NCI-H187 (cell line): ENCODE measurements at regions not wholly inside any gene's neighbourhood (a gene's known extent, or its start where the extent isn't known, plus 50 kb on each side); places are given as distances from the start of the nearest gene placed in this dataset.
"Not testable (repeated sequence)": the region's sequence is repeated elsewhere in the genome, so short reads cannot be mapped to it uniquely, and the experiment has no call there.

Experiments used
- DNase-seq, 2 experiments: peaks; one replicate each; lab custom pipeline; 2025; lab: John Stamatoyannopoulos, UW

DNA sequence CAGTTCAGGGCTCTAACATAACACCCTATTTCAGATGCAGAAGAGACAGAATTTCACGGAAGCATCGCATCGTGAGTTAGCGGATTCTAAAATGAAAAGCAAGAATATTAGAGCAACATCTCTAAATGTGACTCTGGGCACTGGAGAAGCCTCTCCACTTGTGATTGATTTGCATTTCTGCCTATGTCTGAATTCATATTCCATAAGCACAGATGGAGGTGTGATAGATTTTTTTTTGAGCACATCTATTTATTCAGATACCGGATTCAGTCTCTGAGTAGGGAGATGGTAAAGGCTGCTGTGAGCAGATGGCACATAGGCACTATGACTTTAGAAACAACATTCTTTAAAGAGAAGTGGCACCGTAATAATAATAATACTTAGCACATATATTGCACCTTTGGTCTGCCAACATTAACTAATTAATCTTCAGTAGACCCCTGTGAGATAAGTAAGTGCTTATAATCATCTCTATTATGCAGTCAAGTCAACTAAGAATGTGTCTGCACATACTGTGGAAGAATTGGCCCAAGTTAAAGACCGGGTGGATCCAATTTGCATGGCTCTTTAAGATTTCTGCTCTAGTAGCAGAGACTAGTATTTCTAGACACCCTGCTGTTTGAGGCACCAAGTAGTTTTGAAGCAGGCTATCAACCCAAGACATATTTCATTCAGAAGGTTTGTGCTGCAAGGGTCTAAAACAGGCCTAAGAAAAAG lies 685.0 kb downstream of the CETN3 start:
- no peak for DNase-seq

DNA sequence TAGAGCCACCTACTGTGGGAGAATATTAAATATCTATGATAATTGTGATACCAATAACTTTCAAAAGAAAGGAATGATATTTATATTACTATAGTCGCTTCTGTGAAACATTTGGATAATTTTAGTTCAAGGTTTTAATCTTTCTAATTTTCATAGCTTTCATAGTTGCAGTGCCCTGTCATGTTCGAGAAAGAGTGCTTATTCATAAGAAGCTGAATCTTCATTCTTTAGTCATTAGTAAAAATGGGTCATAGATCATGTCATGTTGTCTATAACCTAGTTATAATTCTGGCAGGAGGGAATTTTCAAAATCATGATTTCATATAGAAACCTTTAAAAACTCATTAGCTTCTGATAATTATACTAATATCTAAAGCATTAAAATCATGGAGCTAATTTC lies 685.6 kb downstream of the CETN3 start:
- DNase-seq = no peak

DNA sequence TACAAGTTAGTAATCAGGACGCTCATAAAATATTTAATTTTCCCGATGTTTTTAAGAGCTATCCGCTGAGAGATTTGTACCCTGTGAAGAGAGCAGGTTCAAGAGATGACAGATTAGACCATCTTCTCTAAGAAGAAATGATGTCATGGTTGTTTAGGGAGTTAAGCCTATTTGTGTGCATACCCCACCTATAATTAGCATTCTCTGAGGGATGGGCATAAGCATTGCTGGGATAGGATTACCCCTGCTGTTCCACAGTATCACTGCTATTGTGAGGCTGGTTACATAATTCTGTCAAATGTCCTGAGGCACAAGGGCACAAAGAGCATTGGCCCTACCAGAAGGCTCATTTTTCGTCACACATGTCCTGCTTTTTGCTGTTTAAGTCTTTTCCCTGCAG lies 687.0 kb downstream of the CETN3 start:
- no peak for DNase-seq

DNA sequence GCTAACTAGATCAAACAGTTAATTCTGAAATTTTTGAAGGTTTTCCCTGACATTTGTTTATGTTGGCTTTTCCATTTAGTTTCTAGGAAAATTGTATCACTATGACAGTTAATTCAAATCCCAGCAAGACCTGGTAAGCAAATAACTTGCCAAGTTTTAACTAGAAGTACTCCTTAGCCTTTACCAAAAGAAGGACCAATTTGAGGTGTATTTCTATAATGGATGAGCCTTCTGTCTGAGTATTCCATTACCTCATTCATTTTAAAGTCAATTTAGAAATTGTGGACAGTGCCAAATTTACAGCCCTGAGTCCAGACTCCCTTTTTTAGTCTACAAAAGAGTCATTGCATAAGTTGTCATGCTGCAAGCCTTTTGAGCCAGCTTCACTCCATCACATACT lies 687.6 kb downstream of the CETN3 start:
- DNase-seq = no peak

DNA sequence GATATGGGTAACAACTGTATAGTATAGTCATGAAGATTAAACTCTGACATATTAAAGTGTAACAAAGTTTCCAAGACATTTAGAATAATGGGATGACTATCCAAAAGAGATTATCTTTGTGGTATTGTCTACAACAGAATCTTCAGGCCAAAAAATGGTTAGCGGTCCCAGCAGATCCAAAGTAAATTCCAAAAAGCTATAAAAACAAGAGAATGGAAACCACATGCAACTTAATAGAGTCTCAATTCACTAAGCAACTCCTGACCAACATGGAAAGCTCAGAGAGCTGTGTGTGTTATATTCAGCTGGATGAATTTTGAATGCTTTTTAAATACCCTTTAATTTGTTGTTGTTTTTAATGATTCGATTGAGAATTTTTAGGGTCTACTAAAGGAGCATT lies 688.2 kb downstream of the CETN3 start:
- DNase-seq = no peak

DNA sequence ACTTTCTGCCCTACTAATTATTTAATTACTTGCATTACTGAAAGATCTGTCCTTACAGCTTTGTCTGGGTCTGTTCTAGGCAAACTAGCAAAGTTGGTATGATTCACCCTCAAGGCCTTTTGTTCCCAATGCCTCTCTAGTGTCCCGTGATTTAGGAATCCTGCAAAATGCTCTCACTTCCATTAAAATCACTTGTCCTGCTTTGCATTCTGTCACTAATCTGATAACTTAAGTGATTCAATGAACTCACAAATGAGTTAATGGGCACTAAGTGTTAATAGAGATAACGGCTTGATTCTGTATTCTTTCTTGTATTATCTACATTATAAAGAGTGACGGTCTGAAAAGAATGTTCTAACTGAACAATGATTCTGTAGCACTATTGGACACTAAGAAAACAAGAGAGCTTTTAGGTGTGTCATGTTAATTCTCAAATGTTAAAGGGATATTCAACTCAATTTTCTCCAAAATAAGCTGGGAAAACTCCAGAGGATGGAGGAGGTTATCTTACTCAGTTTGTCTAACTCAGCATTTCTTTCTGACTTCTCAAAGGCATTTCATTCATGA lies 697.3 kb downstream of the CETN3 start:
- DNase-seq = no peak

DNA sequence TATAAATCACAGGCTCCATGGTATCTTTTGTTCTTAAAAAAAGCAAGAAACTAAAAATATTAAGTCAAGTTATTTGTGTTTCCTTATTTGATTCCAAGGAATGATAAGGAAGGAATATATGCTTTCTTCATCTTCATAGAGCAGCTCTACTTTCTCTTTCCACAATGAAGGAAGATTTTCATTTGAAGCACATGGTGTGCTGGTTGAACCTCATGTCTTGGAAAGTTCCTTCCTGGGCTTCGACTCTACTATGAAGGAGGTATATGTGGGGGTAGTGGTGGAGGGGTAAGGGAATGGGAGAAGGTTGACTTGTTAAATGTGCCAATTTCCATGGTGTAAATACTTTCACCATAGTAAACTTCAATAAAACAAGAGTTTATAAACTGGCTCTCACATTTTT lies 698.0 kb downstream of the CETN3 start:
- DNase-seq = no peak

DNA sequence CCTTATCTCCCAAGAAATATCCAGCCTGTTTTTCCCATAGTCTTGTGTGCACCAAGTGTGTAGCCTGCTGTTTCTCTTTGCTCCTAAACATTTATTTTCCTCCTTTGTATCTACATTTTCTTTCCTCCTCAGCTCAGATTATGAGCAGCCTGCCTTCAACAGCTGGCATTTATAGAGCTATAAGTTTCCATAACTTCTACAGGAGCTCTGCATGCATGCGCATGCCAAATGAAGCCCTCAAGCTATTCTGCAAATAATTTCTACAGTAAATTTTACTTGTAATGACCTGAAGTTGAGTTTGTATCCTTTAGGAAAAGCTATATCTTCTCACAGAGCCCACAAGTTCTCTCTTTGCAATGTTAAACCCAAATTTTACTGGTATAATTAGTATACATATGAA lies 699.5 kb downstream of the CETN3 start:
- no peak for DNase-seq

DNA sequence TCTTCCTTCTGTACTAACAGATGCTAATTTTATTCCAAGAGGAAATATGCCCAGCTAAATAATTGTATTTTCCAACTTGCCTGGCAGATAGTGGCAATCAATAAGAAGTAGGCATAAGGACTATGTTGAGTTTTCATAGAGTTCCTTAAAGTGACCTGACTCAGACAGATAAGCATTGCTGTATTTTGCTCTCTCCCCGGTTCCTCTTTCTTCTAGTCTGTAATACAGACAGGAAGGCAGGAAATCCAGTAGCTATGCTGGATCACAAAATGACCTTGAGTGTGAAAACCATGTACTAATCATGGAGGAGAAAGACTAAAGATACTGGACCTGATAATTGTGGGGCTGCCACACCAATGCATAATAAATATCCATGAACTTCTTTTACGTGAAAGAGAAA lies 701.7 kb downstream of the CETN3 start:
- no peak for DNase-seq

DNA sequence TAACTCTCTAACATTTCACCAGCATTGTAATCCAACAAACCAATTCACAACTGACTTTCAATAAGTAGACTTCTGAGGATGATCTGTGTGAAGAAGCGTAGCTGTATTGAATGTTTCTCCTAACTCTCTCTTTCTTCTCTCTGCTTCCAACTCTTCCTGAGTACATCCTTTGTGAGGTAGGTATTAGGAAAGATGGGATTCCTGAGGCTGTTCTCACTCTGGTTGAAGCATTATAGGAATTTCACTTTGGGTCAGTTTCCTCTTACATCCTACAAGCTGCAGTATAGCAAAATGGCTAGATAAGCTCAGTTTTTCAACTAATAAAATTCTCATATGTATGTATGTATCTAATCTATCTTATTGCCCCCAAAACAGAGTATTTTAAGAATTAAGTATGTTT lies 702.8 kb downstream of the CETN3 start:
- DNase-seq = no peak

DNA sequence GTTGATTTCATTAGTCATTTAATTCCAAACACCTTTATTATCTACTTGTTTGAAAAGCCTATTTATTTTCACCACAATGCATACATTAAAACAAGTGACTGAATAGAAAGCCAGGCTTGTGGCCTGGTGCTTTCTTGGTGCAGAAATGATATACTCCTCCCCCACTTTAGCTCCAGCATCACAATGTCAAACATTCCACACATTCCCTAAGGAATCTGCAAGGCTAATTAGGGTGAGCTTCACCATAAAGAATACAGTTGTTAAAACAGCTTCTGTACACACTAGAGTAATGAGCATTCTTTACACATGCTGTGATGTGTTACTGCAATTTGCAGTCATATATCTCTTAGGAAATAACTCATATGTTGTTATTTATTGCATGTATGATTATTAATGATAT lies 705.7 kb downstream of the CETN3 start:
- DNase-seq = no peak

DNA sequence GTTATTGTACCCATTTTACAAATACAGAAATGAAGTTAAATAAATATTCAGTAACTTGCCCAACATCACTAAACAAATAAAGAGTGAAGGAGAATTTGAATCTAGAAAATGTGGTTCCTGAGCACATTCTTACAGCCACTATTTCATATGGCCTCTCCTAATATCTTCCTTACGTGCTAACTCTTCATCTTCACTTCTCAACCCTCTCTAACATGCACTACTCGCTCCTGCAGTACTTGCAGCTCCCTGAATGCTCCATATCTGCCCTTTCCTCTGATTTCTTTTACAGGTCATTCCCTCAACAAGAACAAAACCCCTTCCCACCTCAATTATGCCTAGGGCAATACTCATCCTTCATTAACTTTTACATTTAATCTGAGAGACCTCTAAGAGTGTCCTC lies 711.5 kb downstream of the CETN3 start:
- DNase-seq = no peak

DNA sequence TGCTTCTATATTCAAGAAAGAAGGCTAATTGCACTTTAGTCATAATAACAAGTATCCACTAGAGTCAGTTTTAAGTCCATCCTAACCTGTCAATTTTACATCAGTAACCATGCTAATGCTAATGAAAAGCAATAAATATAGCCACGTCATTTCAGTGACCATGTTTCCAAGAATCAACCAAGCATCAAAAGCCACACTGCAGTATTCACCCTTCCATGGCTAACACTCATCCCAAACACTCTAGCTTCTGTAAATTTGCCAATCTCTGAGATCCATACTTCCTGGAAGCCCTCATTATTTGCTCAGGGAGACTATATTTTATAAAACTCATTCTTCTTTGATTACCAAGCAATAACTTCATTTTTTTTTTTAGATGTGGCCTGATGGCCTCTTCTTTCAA lies 712.0 kb downstream of the CETN3 start:
- no peak for DNase-seq

DNA sequence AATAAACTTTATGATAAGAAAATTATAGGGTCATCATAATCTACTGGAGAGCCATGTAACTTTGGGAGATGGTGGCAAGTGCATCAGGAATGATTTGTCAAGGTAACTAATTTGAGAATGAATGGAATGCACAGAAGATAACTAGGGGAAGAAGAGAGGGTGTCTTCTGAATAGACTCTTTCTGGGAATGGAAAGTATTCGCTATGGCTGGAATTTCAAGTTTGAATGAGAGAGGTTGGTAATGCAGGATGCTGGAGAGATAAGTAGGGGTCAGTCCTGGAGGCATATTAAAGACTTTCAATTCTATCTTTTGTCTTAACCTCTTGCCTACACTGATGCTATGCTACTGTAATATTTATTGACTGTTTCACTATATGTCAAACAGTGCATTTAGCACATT lies 714.2 kb downstream of the CETN3 start:
- DNase-seq = no peak

DNA sequence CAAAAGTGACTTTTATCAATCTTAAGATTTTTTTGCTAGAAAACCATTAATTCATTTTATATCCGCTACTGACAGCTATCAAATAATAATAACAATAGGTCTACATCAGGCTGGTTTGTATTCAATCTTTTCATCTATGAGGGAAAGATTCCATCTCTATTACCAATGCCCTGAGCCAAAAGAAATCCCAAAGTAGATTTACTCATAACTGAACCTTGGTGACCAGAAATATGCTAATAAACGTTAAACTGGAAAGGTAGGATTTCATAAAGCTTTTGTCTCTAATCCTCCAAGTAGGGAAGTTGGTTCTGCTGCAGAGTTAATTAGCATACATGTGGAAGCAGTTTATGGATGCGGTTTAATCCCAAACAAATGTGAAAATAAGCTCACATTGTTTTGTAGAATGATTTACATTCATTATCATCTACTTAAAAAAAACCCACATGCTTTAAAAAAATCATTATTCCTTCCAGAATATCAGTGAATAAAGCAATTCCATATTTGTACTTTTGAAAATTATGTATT lies 715.5 kb downstream of the CETN3 start:
- no peak for DNase-seq

DNA sequence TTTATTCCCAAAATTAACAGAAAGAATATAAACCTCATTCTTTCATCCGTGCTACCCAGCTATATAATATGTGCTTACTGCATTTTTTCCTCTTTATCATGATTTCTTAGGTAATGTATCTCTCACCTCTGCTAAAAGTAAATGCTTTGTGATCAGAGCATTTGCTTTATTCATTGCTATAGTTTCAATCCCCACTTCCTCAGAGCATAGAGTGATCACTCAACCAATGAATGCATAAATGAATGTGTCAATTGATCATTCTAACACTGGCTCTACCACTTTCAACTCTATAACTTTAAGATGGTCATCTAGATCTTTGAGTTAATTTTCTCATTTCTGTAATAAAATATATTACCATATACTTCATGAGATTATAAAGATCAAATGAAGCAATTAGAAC lies 719.2 kb downstream of the CETN3 start:
- no peak for DNase-seq

DNA sequence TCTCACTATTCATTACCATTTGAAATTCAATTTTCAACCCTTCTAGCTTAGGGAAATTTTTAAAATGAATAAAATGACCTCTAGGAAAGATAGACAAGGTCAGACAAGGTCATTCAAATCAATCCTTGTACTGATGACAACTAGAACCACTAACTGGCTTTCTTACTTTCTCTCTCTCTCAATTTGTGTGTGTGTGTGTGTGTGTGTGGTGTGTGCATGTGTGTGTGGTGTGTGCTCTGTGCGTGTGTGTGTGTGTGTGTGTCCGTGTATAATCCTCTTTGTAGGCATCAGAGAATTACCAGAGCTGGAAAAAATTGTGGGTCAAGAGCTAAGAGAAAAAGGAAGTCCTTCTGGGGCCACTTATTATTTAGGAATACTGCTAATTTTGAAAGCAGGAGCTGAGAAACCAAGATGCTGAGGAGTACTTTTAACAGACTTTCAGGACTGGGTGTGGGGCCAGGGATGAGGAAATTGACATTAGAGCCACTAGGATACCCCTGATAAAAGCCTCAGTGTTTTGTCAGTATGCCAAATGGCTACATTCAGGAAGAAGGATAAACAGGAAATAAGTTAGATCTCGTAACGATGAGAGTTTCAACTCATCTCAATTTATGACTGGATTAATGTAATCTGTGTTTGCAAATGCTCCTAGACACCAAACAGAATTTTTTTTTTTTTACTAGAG lies 723.3 kb downstream of the CETN3 start:
- DNase-seq = no peak

DNA sequence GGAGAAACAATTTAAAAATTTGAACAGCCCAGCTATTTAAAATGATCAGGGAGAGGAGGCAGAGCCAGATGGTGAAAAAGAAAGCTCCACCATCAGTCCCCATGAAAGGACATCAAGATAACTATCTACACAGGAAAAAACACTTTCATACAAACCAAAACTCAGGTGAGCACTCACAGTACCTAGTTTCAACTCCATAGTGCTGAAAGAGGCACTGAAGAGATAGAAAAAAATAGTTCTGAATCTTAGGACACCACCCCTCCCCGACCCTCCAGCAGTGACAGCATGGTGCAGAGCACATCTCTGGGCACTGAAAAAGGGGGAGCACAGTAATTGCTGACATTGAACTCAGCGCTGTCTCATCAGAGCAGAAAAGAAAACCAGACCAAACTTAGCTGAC lies 732.9 kb downstream of the CETN3 start:
- DNase-seq = no peak

DNA sequence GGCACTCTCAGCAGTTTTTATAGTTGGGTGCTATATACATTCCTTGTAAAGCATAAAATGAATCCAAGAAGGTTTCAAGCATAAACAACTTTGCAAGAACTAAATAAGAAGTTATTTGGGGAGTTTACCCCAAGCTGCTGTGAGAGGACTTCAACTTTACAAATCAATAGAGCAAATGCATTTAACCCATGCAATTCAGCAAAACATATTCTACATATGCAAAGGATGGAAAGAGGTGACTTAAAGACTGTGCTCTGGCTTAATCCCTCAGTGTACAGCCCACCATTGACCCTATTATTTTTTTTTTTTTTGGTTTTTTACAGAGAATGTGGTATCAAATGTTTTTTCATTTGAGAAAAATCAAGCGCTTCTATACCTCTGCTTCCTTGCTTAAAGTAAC lies 736.5 kb downstream of the CETN3 start:
- DNase-seq = no peak

DNA sequence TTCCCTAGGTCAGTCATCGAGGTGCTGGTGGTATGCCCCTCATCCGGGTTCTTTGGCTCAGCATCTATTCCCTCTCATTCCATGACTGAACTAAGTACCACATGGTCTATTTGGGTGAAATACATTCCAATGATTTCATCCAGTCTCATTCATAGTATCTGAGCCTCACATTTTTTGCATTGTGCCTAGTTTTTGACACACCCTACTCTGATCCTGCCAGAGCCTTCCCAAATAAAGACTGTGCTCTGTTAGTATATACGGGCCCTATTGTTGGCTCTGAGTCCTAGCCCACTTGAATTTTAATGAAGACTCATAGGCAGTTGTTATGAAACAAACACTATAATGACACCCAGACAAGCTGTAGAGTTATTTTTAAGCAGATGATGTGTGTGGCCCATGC lies 740.7 kb downstream of the CETN3 start:
- DNase-seq = no peak

DNA sequence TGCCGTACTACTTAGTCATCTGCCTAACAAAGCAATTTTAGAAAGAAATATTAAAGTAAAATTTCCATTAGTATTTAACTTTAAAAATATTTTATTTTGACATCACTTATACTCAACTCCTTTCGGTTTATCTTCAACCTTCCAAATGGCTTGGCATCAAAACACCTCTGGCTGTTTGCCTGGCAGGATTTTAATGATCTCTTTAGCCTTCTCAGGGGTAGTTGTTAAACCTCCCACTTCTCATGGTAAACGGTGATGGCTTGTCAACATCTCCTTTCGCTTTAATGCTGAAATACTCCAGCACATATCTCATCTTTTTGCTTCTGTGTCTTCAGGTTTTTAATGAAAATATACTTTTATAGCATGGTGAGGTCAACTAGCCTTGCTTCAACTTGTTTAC lies 747.1 kb downstream of the CETN3 start:
- DNase-seq = no peak

DNA sequence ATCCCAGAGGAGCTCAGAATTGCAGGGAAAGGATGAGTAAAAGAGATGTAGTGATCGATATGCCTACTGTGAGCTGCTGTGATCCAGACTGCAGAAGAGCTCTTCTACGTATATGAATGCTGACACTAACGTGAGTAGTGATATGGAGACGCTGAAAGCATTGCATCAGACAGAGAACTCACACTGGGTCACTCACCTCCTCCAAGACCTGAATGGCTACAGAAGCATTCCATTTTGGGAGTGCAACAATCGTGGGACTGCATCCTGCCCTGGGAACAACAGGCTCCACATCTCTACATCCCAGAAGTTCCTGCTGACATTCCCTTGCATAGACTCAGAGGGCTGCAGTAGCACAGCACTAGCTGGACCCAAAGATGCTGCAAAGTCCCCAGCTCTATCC lies 755.9 kb upstream of the MEF2C start:
- no peak for DNase-seq

DNA sequence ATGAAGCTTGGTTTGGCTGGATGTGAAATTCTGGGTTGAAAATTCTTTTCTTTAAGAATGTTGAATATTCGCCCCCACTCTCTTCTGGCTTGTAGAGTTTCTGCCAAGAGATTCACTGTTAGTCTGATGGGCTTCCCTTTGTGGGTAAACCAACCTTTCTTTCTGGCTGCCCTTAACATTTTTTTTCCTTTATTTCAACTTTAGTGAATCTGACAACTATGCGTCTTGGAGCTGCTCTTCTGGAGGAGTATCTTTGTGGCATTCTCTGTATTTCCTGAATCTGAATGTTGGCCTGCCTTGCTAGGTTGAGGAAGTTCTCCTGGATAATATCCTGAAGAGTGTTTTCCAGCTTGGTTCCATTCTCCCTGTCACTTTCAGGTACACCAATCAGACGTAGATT lies 751.2 kb upstream of the MEF2C start:
- not testable (repeated sequence) for DNase-seq

DNA sequence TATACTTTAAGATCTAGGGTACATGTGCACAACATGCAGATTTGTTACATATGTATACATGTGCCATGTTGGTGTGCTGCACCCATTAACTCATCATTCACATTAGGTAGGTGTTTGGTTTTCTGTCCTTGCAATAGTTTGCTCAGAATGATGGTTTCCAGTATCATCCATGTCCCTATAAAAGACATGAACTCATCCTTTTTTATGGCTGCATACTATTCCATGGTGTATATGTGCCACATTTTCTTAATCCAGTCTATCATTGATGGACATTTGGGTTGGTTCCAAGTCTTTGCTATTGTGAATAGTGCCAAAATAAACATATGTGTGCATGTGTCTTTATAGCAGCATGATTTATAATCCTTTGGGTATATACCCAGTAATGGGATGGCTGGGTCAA lies 747.1 kb upstream of the MEF2C start:
- DNase-seq = not testable (repeated sequence)
